Nucleus accumbens (tissue), 56 donors: ENCODE measurements at regions not wholly inside any gene's neighbourhood (a gene's known extent, or its start where the extent isn't known, plus 50 kb on each side); places are given as distances from the start of the nearest gene placed in this dataset.

Experiments
- DNase-seq, 56 donors: peaks; one replicate each; lab custom pipeline; 2025; lab: John Stamatoyannopoulos, UW

DNA sequence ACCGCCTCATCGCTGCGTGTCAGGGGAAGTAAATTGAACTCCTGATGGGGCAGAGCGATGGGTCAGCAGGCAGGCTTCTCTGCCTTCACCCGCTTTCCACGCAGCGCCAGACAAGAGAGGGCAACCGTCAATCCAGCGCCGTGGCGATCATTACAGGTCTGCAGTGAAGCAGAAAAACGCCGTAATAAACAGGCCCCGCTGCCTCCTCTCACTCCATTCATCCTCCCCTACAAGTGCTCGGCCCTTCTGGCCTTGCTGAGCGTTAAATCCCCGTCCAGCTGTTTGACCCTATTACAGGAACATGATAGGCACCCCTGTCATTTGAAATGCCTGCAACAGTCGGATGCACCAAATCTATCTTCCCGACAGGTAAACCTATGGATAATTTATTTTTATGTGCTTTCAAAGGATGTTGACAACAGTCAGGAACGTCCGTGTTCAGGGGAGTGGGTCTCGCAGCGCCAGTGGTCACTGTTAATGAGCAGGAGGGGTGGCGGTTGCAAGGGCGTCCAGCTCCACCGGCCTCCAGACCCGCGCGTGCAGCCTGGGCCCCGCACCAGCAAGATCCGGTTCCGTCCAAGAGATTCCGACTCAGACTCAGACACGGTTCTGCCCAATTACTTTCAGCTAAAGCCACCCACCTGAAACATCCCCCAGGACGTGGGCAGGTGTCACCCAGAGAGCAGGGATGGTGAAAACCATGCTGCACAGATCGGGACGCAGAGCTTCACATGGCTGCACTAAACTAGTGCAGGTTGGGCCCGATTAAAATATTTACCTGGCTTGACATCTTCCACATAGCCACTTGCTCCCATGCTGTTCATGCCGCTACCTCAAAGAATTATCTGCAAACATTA lies 508.0 kb upstream of the MGMT start:
- no peak for DNase-seq

- DNase-seq: no peak
Measured at GRCh38 chr10:128959746-128960145, 507.3 kb upstream of the MGMT start.

- no peak for DNase-seq
Measured at GRCh38 chr10:128960517-128960916, 506.5 kb upstream of the MGMT start.

DNA sequence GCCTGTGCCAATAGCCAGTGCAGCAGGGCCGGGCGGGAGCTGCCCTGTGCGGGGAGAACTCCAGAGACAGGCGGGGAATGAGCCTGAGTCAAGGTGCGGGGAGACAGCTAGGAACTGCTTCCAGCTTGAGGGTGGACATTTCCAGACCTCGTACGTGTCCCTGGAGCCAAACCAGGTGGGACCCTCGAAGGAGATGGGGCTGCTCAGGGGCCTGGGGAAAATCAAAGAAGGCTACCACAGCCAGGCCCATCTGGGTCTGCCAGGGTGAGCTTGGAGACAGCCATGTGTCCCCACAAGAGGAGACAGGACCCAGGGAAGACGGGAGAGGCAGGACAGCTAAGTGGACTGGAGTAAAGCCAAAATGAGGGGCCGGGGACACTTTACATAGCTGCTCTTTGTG lies 504.9 kb upstream of the MGMT start:
- no peak for DNase-seq

DNA sequence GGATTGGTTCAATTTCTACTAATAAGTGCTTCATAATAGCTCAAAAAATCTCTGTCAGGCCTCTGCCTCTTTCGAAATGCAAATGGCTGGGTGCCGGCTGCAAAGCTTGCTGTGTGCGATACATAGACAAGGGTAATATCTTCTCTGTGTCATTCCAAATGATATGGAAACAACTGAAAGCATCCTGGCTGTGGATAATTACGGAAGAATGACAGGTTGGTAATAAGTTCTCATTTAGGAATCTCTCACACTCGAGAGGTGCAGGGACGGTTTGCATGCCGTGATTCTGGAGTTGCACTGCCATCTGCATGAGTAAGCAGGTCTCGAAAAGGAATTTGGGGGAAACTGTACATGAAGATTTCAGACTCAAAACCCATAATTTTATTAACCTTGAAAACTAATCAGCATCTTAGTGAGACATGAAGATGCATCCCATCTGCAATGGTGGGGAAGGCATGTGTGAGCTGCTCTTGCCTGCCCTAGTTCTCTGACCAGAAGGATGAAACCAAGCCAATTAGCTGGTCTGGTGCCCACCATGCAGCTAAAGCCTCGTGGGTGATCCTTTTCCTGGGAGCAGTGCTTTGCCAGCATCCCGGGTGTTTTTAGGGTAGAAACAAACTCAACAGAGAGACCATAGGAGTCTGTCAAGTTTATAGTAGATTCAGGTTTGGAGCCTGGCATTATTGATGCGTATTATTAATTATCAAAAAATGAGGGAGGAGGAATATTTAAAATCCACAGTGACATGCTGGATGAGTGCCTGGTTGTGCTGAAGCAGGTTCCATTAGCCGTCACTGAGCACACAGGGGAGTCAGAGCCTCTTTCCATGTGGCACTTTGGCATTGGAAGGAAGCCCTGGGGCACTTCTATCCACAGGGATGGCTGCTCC lies 503.6 kb upstream of the MGMT start:
- peak in 13 of 56 donors; percentile 4 to 70 (median 21) for DNase-seq

DNA sequence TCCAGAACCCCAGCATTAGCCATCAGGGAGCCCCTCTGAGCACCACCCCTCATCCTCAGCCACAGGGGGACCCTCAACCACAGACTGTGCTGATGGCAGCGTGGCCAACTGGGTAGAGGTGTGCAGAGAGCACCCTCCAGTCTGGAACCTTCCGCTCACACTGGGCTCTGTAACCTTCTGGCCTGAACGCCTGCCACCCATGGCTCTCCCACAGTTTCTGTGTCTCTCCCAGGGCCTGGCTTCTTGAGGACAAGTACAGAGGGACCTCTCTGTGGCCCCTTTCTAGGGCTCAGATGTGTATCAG lies 503.0 kb upstream of the MGMT start:
- DNase-seq: no peak

DNA sequence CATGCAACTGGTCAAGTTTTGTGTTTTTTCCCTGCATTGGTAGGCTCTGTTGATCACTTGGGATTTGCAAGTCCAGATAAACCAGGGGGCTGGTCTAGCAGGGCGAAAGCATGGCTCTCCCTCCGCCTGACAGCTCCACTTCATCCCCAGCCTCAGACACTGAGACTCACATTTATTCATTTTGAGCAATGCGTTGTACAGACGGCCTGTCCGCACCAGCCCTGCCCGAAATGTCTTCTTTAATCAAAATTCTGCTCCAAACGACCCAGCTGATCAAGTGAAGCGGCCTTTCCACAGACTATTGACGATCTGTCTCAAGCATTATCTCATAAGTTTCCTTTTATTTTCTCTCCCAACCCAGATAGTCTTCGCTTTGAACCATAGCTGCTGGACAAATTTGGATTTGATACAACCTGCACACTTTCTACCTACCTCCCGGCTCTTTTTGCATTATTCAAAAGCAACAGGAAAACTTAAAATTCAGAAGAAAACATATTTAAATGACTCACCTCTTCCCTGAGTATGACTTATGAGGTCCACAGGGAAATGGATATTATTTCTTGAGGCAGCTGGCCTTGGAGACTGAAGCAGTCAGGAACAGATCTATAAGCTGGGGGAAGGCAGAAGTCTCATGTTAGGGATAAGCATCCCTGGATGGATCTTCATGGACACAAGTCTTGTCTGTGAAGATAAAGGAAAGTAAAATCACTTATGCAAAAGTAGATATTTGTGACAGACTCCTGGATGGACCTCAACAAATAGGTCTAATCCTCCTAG lies 498.9 kb upstream of the MGMT start:
- DNase-seq: no peak

- no peak for DNase-seq
Measured at GRCh38 chr10:128969551-128969950, 497.5 kb upstream of the MGMT start.

GRCh38 chr10:128971374-128972035 lies 495.5 kb upstream of the MGMT start:
- DNase-seq: no peak

- no peak for DNase-seq
Measured at GRCh38 chr10:128972036-128972405, 495.0 kb upstream of the MGMT start.

- no peak for DNase-seq
Measured at GRCh38 chr10:128973221-128973620, 493.8 kb upstream of the MGMT start.

- DNase-seq: no peak
Measured at GRCh38 chr10:128976856-128977255, 490.2 kb upstream of the MGMT start.

- DNase-seq: no peak
Measured at GRCh38 chr10:128978211-128978610, 488.8 kb upstream of the MGMT start.

DNA sequence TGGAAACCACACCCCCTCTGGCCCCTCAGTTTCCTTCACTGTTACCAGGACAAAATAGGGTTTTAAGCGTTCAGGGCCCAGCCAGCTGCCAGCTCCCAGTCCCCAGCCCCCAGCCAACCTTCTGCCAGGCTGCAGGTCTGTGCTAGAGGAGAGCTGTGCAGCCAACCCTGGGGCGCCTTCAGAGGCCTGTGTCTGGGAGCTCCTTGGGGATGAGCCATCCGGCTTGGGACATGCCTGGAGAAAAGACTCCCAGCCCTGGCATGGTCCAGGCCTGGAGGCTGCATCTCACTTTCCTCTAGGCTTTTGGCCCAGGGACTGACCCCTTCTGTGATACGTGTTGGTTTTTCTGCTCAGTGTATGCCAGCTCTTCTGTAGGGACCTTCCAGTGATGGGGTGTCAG lies 487.6 kb upstream of the MGMT start:
- DNase-seq: no peak

GRCh38 chr10:128981251-128981650 lies 485.8 kb upstream of the MGMT start:
- no peak for DNase-seq

- no peak for DNase-seq
Measured at GRCh38 chr10:128981881-128982615, 485.0 kb upstream of the MGMT start.

DNA sequence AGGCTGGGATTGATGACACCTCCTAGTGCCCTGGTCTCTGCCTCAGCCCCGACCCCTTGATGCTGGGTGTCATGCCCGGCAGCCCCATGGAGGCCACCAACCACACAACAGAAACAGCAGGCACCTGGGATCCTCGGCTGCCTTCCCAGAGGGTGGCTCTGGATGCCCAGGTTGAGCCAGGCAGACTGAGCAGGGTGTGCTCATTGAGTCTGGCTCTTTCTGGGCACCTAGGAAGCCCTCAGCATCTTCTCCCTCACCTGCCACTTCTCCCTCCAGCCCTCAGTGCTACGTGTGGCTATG lies 484.5 kb upstream of the MGMT start:
- no peak for DNase-seq

GRCh38 chr10:128985036-128985435 lies 482.0 kb upstream of the MGMT start:
- DNase-seq: no peak

GRCh38 chr10:128990986-128991385 lies 476.1 kb upstream of the MGMT start:
- no peak for DNase-seq

- DNase-seq: no peak
Measured at GRCh38 chr10:128992770-128993169, 474.3 kb upstream of the MGMT start.
